Esophagus muscularis mucosa (tissue), 4 donors: ENCODE measurements at regions not wholly inside any gene's neighbourhood (a gene's known extent, or its start where the extent isn't known, plus 50 kb on each side); places are given as distances from the start of the nearest gene placed in this dataset.

Source experiments
- DNase-seq: peaks from one replicate; pipeline ENCODE4 v3.0.0-alpha.2; 2017; ENCODE audit errors: extremely low spot score
- H3K27ac ChIP-seq, 4 donors: fragments of 200-600 bp; sonication (generic); replicated peaks in 1 of 4; 1 replicate in 3 of 4; 2 replicates in 1 of 4; pipeline ENCODE4 v1.5.1; 2016 to 2019; ENCODE audit warnings: mild to moderate bottlenecking in 1 of 4
- H3K27me3 ChIP-seq, 4 donors: fragments of 200-600 bp; sonication (generic); one replicate each; pipeline versions ENCODE4 v1.5.1 to v1.6.0; 2016 to 2019
- H3K36me3 ChIP-seq, 4 donors: fragments of 200-600 bp; sonication (generic); one replicate each; pipeline ENCODE4 v1.5.1; 2016 to 2019
- H3K4me1 ChIP-seq, 4 donors: fragments of 200-600 bp; sonication (generic); one replicate each; pipeline ENCODE4 v1.5.1; 2016 to 2019
- H3K4me3 ChIP-seq, 4 donors: fragments of 200-600 bp; sonication (generic); 1 replicate in 2 of 4; 2 replicates in 2 of 4; pipeline ENCODE4 v1.5.1; 2016 to 2019; ENCODE audit warnings: mild to moderate bottlenecking in 4 of 4, moderate library complexity in 1 of 4
- H3K9me3 ChIP-seq, 4 donors: fragments of 200-600 bp; sonication (generic); 1 replicate in 3 of 4; 2 replicates in 1 of 4; pipeline ENCODE4 v1.5.1; 2016 to 2019
- EP300 ChIP-seq: sonication (generic); formaldehyde crosslinking; IDR thresholded peaks from one replicate; pipeline ENCODE4 v1.6.1; 2017; ENCODE audit warnings: antibody characterized with exemption
- POLR2A ChIP-seq: fragments of 450-650 bp; IDR thresholded peaks from one replicate; pipeline ENCODE4 v1.6.1; 2017; ENCODE audit warnings: antibody characterized with exemption, moderate library complexity, mild to moderate bottlenecking, low read depth
- POLR2AphosphoS5 ChIP-seq, 2 donors: sonication (generic); formaldehyde crosslinking; IDR thresholded peaks; one replicate each; pipeline ENCODE4 v1.6.1; 2017; ENCODE audit warnings: antibody characterized with exemption in 2 of 2
- WGBS: methylation state at CpG from one replicate; pipeline ENCODE4 v1.1.5; 2018; 5-methylcytosine and 5-hydroxymethylcytosine counted together
- intact Hi-C: fragments of 100-400 bp; cut with DNase I; formaldehyde crosslinking; loops from one replicate; pipeline ENCODE4 v1.15.1; 2023
- TF ChIP-seq, protein P1 (sequence below), 3 experiments: fragments of 200-600 bp in 2 of 3; fragments of 450-650 bp in 1 of 3; sonication (generic) in 2 of 3; IDR thresholded peaks; one replicate each; pipeline ENCODE4 v1.5.1; 2017 to 2019; ENCODE audit warnings: antibody characterized with exemption in 3 of 3, mild to moderate bottlenecking in 2 of 3, moderate library complexity in 1 of 3

DNA sequence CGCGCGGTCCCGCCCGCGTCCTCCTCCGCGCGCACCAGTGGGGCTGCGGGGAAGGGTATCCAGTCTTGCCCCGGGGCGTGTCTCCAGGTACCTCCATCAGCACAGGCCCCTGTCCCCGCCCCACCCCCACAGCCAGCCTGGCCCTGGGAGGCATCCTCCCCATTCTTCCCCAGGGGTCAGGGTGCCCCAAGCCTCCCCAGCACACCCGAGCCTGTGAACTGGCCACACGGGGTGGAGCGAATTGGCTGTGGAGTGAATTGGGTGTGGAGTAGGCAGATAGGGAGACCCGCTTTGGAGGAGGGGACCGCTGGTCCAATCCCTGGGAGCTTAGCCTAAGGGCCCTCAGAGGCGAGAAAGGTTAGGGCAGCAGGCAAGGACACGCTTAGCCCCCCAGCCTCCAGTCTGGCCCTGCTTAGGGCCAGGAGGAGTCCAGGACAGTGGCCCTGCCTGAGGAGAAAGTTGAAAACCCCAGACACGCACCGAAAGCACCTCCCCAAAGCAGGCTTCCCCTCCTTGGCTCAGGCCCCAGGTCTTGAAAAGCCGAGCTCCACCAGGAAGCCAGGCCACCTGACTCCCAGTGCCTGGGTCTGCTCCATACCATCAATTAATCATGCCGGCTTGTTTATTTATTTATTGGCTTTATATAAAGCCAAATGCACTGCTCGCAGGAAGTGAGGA, 107.7 kb upstream of the SLC6A11 start:
- TF ChIP-seq POLR2A (no peak), EP300 (no peak), POLR2AphosphoS5 (IDR thresholded peaks at IDR 0.05) (no peak)
- TF ChIP-seq, protein P1, sequence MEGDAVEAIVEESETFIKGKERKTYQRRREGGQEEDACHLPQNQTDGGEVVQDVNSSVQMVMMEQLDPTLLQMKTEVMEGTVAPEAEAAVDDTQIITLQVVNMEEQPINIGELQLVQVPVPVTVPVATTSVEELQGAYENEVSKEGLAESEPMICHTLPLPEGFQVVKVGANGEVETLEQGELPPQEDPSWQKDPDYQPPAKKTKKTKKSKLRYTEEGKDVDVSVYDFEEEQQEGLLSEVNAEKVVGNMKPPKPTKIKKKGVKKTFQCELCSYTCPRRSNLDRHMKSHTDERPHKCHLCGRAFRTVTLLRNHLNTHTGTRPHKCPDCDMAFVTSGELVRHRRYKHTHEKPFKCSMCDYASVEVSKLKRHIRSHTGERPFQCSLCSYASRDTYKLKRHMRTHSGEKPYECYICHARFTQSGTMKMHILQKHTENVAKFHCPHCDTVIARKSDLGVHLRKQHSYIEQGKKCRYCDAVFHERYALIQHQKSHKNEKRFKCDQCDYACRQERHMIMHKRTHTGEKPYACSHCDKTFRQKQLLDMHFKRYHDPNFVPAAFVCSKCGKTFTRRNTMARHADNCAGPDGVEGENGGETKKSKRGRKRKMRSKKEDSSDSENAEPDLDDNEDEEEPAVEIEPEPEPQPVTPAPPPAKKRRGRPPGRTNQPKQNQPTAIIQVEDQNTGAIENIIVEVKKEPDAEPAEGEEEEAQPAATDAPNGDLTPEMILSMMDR (IDR thresholded peaks at IDR 0.05), result no peak
- peak overlapping the region in 2 of 4 donors; percentile 42 to 50 for H3K4me3 ChIP-seq
- no peak overlapping the region for H3K27ac ChIP-seq
- no peaks in the 10 kb centered on the region for H3K9me3 ChIP-seq
- H3K4me1 ChIP-seq, result peaks cover 3 to 17% (median 15%) of the 10 kb centered on the region in 4 donors
- H3K27me3 ChIP-seq, result peaks cover 0 to 85% (median 30%) of the 10 kb centered on the region in 4 donors
- DNase-seq, result no peak
- no peaks in the 10 kb centered on the region for H3K36me3 ChIP-seq
- intact Hi-C loops, result no loop called here
- WGBS, result 28% methylated on average over 8 of the region's 25 CpGs

DNA sequence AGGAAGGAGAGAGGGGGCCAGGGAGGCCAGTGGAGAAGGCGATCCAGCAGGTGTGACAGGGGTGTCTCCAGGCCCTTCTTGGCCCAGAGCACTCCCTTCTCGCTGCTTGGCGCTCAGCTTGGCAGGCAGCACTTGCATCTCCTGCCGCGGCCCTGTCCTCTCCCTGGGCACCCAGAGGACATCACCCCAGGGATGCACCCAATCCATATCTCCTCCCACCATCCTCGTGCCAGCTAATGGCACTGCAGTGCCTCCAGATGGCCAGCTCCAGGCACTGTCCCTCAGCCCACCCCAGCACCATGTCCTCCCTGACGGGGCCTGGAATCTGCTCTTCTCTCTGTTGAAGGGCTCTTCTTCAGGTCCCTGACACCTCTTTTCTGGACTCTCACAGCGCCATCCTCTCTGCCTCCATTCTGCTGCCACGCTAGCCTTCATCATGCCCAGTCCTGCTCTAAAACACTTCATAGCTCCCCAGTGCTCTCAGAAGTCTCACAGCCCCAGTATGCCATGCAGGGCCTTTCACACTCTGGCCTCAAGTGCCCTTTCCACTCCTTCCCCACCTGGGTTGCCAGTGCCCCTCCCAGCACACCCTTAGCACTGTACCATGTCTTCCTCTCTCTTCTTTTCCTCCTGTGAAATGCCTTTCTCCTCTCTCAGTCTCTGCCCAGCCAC, 106.8 kb upstream of the SLC6A11 start:
- H3K27me3 ChIP-seq, result peaks cover 0 to 80% (median 27%) of the 10 kb centered on the region in 4 donors
- H3K4me1 ChIP-seq, result peaks cover 3 to 17% (median 15%) of the 10 kb centered on the region in 4 donors
- no peak for TF ChIP-seq POLR2A
- TF ChIP-seq, protein P1 (IDR thresholded peaks at IDR 0.05), result no peak
- no peak for TF ChIP-seq EP300
- no peak for TF ChIP-seq POLR2AphosphoS5 (IDR thresholded peaks at IDR 0.05)
- no peaks in the 10 kb centered on the region for H3K9me3 ChIP-seq
- intact Hi-C loops, result no loop called here
- H3K4me3 ChIP-seq, result no peak overlapping the region
- 81% methylated on average over 9 of the region's 9 CpGs for WGBS
- no peaks in the 10 kb centered on the region for H3K36me3 ChIP-seq
- no peak overlapping the region for H3K27ac ChIP-seq
- no peak for DNase-seq

DNA sequence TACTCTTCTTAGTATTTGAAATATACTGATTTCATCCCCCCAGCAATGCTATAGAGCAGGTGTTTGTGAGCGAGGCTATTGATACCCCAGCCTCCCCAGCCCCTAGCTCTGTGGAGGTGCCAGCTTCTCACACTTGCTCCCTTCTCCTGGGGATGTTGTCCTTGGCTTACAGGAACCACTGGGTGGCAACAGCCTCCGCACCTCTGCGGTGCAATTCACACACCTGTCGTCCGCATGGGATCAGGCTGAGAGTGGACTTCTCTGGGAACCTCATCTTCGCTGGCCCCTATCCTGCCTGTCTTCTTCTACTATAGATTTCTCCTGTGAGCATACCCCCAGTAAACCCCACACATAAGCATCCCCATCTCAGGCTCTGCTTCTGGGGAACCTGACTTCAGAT, 103.9 kb upstream of the SLC6A11 start:
- H3K4me3 ChIP-seq, result no peak overlapping the region
- peaks cover 0 to 6% (median 2%) of the 10 kb centered on the region in 4 donors for H3K9me3 ChIP-seq
- peaks cover 3 to 13% (median 12%) of the 10 kb centered on the region in 4 donors for H3K4me1 ChIP-seq
- no peaks in the 10 kb centered on the region for H3K36me3 ChIP-seq
- no peak for DNase-seq
- 73% methylated on average over 6 of the region's 6 CpGs for WGBS
- intact Hi-C loops, result no loop called here
- no peak overlapping the region for H3K27ac ChIP-seq
- TF ChIP-seq EP300 (no peak), POLR2A (no peak), POLR2AphosphoS5 (IDR thresholded peaks at IDR 0.05) (no peak)
- TF ChIP-seq, protein P1 (IDR thresholded peaks at IDR 0.05), result no peak
- H3K27me3 ChIP-seq, result peaks cover 0 to 54% (median 10%) of the 10 kb centered on the region in 4 donors

DNA sequence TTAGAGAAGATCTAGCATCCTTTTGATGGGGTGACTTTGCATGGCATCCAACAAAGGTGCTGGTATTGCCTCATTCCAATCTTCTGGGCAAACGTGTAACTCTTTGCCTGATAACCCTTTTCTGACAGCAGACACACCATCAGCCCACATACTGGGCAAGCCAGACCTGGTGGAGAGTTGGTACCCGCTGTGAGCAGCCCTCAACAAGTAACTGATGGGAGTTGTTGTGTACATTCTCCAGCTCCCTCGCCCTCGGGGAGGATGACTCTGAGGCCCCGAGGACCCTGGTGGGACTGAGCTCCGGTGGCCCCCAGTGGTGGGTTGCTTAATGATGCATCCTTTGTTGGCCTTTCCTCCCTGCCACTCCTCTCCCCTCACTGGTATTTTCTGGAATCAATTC, 102.4 kb upstream of the SLC6A11 start:
- H3K4me1 ChIP-seq, result no peaks in the 10 kb centered on the region
- WGBS, result 45% methylated on average over 5 of the region's 6 CpGs
- TF ChIP-seq POLR2AphosphoS5 (IDR thresholded peaks at IDR 0.05), result no peak
- TF ChIP-seq, protein P1 (IDR thresholded peaks at IDR 0.05), result no peak
- no peak for TF ChIP-seq EP300
- TF ChIP-seq POLR2A, result no peak
- H3K27ac ChIP-seq, result no peak overlapping the region
- H3K36me3 ChIP-seq, result no peaks in the 10 kb centered on the region
- no peak for DNase-seq
- no peak overlapping the region for H3K4me3 ChIP-seq
- peaks cover 0 to 40% (median under 1%) of the 10 kb centered on the region in 4 donors for H3K27me3 ChIP-seq
- intact Hi-C loops, result no loop called here
- H3K9me3 ChIP-seq, result peaks cover 0 to 6% (median 2%) of the 10 kb centered on the region in 4 donors
